Liver (tissue), 3 donors: ENCODE measurements at regions not wholly inside any gene's neighbourhood (a gene's known extent, or its start where the extent isn't known, plus 50 kb on each side); places are given as distances from the start of the nearest gene placed in this dataset.

Experiments used
- EGR1 ChIP-seq, 2 donors: IDR thresholded peaks; 2 replicates each; pipeline ENCODE4 v1.6.1; 2016 to 2018; ENCODE audit warnings: antibody characterized with exemption in 2 of 2, low read depth in 2 of 2
- FOXA1 ChIP-seq: IDR thresholded peaks from 2 replicates; pipeline ENCODE4 v1.6.1; 2016; ENCODE audit warnings: antibody characterized with exemption
- SP1 ChIP-seq: IDR thresholded peaks from 2 replicates; pipeline ENCODE4 v1.6.1; 2018; ENCODE audit warnings: antibody characterized with exemption, mild to moderate bottlenecking
- YY1 ChIP-seq: IDR thresholded peaks from 2 replicates; pipeline ENCODE4 v1.6.1; 2016; ENCODE audit warnings: antibody characterized with exemption, mild to moderate bottlenecking
- TF ChIP-seq, protein P1 (sequence below): fragments of 150-350 bp; IDR thresholded peaks from 2 replicates; pipeline ENCODE4 v1.5.1; 2017; ENCODE audit warnings: improper control_type of control experiment, low read depth, low read length; ENCODE audit not compliant: missing input control
- TF ChIP-seq, protein P2 (sequence below): IDR thresholded peaks from 2 replicates; pipeline ENCODE4 v1.6.1; 2016; ENCODE audit warnings: antibody characterized with exemption
- donor health status: healthy.
- donor health status: healthy.

DNA sequence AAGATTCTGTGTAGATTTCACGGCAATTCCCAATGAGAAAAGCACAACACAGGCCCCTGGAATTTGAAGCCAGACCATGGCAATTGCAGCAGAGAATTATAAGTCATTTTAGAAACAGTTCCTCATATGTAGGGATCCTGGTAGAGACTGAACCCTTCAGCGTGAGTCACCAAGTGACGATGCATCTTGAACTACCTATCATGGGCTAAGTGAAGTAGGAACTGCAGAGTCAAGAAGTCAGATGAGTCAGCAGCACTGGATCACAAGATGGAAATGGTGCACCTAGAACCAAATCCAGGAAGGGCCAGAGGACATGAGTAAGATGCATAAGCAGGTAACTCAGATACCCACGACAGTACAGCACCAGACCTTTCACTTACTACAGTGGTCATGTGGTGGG, 140.0 kb upstream of the TPK1 start:
- no peak for TF ChIP-seq SP1
- TF ChIP-seq, protein P1, sequence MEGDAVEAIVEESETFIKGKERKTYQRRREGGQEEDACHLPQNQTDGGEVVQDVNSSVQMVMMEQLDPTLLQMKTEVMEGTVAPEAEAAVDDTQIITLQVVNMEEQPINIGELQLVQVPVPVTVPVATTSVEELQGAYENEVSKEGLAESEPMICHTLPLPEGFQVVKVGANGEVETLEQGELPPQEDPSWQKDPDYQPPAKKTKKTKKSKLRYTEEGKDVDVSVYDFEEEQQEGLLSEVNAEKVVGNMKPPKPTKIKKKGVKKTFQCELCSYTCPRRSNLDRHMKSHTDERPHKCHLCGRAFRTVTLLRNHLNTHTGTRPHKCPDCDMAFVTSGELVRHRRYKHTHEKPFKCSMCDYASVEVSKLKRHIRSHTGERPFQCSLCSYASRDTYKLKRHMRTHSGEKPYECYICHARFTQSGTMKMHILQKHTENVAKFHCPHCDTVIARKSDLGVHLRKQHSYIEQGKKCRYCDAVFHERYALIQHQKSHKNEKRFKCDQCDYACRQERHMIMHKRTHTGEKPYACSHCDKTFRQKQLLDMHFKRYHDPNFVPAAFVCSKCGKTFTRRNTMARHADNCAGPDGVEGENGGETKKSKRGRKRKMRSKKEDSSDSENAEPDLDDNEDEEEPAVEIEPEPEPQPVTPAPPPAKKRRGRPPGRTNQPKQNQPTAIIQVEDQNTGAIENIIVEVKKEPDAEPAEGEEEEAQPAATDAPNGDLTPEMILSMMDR = no peak
- no peak for TF ChIP-seq EGR1 (IDR thresholded peaks at IDR 0.05; ENCODE audit: low read depth in 2 of 2)
- TF ChIP-seq FOXA1 = no peak
- TF ChIP-seq, protein P2, sequence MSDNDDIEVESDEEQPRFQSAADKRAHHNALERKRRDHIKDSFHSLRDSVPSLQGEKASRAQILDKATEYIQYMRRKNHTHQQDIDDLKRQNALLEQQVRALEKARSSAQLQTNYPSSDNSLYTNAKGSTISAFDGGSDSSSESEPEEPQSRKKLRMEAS = no peak
- no peak for TF ChIP-seq YY1
